ENCODE measurements at regions not wholly inside any gene's neighbourhood (a gene's known extent, or its start where the extent isn't known, plus 50 kb on each side); places are given as distances from the start of the nearest gene placed in this dataset.
"Not testable (repeated sequence)": the region's sequence is repeated elsewhere in the genome, so short reads cannot be mapped to it uniquely, and the experiment has no call there.

DNA sequence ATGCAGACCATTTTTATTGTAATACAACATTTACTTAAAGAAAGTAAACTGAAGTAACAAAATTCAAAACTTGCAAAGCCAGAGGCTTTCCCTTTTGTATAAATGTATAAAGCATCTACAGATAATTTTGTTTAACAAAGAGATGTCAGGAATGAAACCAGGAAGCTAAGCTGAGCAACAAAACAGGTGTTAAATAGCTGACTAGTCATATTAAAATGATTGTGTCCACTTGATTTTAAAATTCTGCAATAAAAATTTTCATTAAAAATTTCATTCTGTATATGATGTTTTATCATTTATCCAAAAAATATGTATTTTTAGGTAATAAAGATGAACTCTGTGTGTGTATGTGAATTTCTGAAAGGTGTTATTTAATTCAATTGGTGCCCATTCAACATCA is 72.0 kb upstream of the TRAM1L1 start:
- TF ChIP-seq, protein P1, sequence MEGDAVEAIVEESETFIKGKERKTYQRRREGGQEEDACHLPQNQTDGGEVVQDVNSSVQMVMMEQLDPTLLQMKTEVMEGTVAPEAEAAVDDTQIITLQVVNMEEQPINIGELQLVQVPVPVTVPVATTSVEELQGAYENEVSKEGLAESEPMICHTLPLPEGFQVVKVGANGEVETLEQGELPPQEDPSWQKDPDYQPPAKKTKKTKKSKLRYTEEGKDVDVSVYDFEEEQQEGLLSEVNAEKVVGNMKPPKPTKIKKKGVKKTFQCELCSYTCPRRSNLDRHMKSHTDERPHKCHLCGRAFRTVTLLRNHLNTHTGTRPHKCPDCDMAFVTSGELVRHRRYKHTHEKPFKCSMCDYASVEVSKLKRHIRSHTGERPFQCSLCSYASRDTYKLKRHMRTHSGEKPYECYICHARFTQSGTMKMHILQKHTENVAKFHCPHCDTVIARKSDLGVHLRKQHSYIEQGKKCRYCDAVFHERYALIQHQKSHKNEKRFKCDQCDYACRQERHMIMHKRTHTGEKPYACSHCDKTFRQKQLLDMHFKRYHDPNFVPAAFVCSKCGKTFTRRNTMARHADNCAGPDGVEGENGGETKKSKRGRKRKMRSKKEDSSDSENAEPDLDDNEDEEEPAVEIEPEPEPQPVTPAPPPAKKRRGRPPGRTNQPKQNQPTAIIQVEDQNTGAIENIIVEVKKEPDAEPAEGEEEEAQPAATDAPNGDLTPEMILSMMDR (IDR thresholded peaks at IDR 0.05): no peak
- no peak overlapping the region for H3K4me3 ChIP-seq
- intact Hi-C loops (cut with DNase I): no loop called here
- H3K36me3 ChIP-seq (ENCODE audit: insufficient read depth in 1 of 2, low read depth in 1 of 2): no peaks in the 10 kb centered on the region
- ATAC-seq (no peak), DNase-seq (no peak)
- H3K9me3 ChIP-seq: no peaks in the 10 kb centered on the region
- H3K27me3 ChIP-seq (ENCODE audit: insufficient read depth in 3 of 3, low read length in 2 of 3): no peaks in the 10 kb centered on the region
- H3K4me1 ChIP-seq: no peaks in the 10 kb centered on the region
- no peak overlapping the region for H3K27ac ChIP-seq

DNA sequence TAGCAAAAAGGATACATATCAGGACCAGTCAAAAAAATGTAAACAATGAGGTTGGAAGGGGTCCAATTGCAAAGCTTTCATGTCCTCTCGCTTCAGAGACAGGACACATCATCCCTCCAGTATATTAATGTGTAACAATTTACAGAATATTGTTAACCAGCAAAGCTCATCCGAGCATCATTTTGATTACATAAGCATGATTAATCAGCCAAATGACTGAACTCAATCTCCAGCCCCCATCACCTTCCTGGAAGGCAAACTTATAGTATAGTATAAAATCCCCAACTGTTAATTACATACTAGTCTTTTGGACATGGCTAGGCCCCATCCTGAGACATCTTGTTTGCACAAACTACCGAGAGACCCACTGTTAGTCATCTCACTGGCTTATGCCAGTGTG is 77.6 kb upstream of the TRAM1L1 start:
- 78 to 85% (median 81%) methylated on average over 3 of the region's 3 CpGs for WGBS, 3 donors

DNA sequence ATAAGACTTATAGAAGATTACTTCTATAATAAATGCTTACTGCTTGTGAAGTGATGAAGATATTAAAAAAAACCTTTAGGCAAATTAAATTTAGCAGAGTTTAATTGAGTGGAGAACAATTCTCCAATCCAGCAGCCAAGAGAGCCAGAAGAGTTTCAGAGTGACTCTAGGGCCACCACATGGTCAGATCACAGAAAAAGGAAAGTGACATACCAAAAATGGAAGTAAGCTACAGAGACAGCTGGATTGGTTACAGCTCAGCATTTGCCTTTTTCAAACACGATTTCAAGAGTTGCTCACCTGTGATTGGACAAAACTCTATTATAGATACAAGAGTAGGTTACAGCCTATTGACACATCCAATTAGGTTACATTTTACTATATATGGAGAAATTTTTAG is 79.0 kb upstream of the TRAM1L1 start:
- TF ChIP-seq, protein P1 (IDR thresholded peaks at IDR 0.05): no peak
- Histone ChIP-seq H3K27ac (no peak overlapping the region), H3K27me3 (ENCODE audit: insufficient read depth in 3 of 3, low read length in 2 of 3) (no peaks in the 10 kb centered on the region), H3K4me3 (no peak overlapping the region), H3K4me1 (no peaks in the 10 kb centered on the region), H3K9me3 (no peaks in the 10 kb centered on the region), H3K36me3 (ENCODE audit: insufficient read depth in 1 of 2, low read depth in 1 of 2) (no peaks in the 10 kb centered on the region)
- intact Hi-C loops (cut with DNase I): no loop called here
- DNase-seq (no peak), ATAC-seq (no peak)
- 39 to 46% (median 44%) methylated on average over 1 of the region's 1 CpG for WGBS, 3 donors

More for the DNA sequence above, 77.6 kb upstream of the TRAM1L1 start:
- H3K9me3 ChIP-seq: no peaks in the 10 kb centered on the region
- H3K4me3 ChIP-seq: no peak overlapping the region
- no peak for DNase-seq
- TF ChIP-seq, protein P1 (IDR thresholded peaks at IDR 0.05): no peak
- no peaks in the 10 kb centered on the region for H3K27me3 ChIP-seq (ENCODE audit: insufficient read depth in 3 of 3, low read length in 2 of 3)
- ATAC-seq: no peak
- H3K4me1 ChIP-seq: no peaks in the 10 kb centered on the region
- H3K36me3 ChIP-seq (ENCODE audit: insufficient read depth in 1 of 2, low read depth in 1 of 2): no peaks in the 10 kb centered on the region
- intact Hi-C loops (cut with DNase I): no loop called here
- H3K27ac ChIP-seq: no peak overlapping the region

DNA sequence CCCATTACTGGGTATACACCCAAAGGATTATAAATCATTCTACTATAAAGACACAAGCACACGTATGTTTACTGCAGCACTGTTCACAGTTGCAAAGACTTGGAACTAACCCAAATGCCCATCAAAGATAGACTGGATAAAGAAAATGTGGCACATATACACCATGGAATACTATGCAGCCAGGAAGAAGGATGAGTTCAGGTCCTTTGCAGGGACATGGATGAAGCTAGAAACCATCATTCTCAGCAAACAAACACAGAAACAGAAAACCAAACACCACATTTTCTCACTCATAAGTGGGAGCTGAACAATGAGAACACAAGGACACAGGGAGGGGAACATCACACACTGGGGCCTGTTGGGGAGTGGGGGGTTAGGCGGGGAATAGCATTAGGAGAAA is 90.0 kb upstream of the TRAM1L1 start:
- ATAC-seq; H3K27ac ChIP-seq; intact Hi-C loops (cut with DNase I); DNase-seq; H3K27me3 ChIP-seq (ENCODE audit: insufficient read depth in 3 of 3, low read length in 2 of 3); H3K4me3 ChIP-seq; H3K4me1 ChIP-seq; H3K36me3 ChIP-seq (ENCODE audit: insufficient read depth in 1 of 2, low read depth in 1 of 2); H3K9me3 ChIP-seq: not testable (repeated sequence)
- 89 to 93% (median 90%) methylated on average over 2 of the region's 2 CpGs for WGBS, 3 donors

DNA sequence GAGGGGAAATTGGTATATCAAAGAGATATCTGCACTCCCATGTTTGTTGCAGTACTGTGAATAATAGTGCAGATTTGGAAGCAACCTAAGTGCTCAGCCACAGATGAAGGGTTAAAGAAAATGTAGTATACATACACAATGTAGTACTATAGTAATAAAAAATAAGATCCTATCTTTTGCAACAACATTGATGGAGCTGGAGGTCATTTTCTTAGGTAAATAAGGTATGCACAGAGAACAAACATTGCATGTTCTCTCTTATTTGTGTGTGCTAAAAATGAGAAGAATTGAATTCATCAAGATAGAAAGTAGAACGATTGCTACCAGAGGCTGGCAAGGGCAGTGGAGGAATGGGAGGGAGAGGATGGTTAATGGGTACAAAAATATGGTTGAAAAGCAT is 117.9 kb upstream of the TRAM1L1 start:
- Histone ChIP-seq H3K27me3 (ENCODE audit: insufficient read depth in 3 of 3, low read length in 2 of 3) (no peaks in the 10 kb centered on the region), H3K4me1 (no peaks in the 10 kb centered on the region), H3K36me3 (ENCODE audit: insufficient read depth in 1 of 2, low read depth in 1 of 2) (no peaks in the 10 kb centered on the region), H3K4me3 (no peak overlapping the region), H3K9me3 (no peaks in the 10 kb centered on the region), H3K27ac (no peak overlapping the region)
- TF ChIP-seq, protein P1 (IDR thresholded peaks at IDR 0.05): no peak
- intact Hi-C loops (cut with DNase I): no loop called here
- no peak for ATAC-seq
- 81 to 84% (median 83%) methylated on average over 1 of the region's 1 CpG for WGBS, 3 donors
- no peak for DNase-seq
